ENCODE measurements at regions not wholly inside any gene's neighbourhood (a gene's known extent, or its start where the extent isn't known, plus 50 kb on each side); places are given as distances from the start of the nearest gene placed in this dataset.

- DNase-seq = no peak
These were observed 269.4 kb upstream of the RAB6C start for GRCh38 chr2:129709956-129710598.

- no peak for DNase-seq
These were observed 268.6 kb upstream of the RAB6C start for GRCh38 chr2:129710670-129711495.

GRCh38 chr2:129711816-129712675 is 267.4 kb upstream of the RAB6C start:
- no peak for DNase-seq

- no peak for DNase-seq
These were observed 266.8 kb upstream of the RAB6C start for GRCh38 chr2:129712676-129712985.

- DNase-seq = no peak
These were observed 266.1 kb upstream of the RAB6C start for GRCh38 chr2:129713337-129713736.

- no peak for DNase-seq
These were observed 262.5 kb upstream of the RAB6C start for GRCh38 chr2:129716781-129717559.

- no peak for DNase-seq
These were observed 261.8 kb upstream of the RAB6C start for GRCh38 chr2:129717560-129718130.

GRCh38 chr2:129719335-129719734 is 260.1 kb upstream of the RAB6C start:
- DNase-seq = no peak

- DNase-seq = no peak
These were observed 259.1 kb upstream of the RAB6C start for GRCh38 chr2:129720360-129720759.

- no peak for DNase-seq
These were observed 258.7 kb upstream of the RAB6C start for GRCh38 chr2:129720761-129721160.

GRCh38 chr2:129721236-129721635 is 258.2 kb upstream of the RAB6C start:
- no peak for DNase-seq

GRCh38 chr2:129721846-129722245 is 257.6 kb upstream of the RAB6C start:
- no peak for DNase-seq

- no peak for DNase-seq
These were observed 257.0 kb upstream of the RAB6C start for GRCh38 chr2:129722306-129723019.

- no peak for DNase-seq
These were observed 256.0 kb upstream of the RAB6C start for GRCh38 chr2:129723277-129724020.

- DNase-seq = no peak
These were observed 255.3 kb upstream of the RAB6C start for GRCh38 chr2:129724021-129724757.

- no peak for DNase-seq
These were observed 253.2 kb upstream of the RAB6C start for GRCh38 chr2:129726216-129726615.

GRCh38 chr2:129727286-129727685 is 252.2 kb upstream of the RAB6C start:
- no peak for DNase-seq

- DNase-seq = no peak
These were observed 251.2 kb upstream of the RAB6C start for GRCh38 chr2:129728035-129728972.

GRCh38 chr2:129729011-129729410 is 250.5 kb upstream of the RAB6C start:
- DNase-seq = no peak
